GM23338 (cell line): ENCODE measurements at regions not wholly inside any gene's neighbourhood (a gene's known extent, or its start where the extent isn't known, plus 50 kb on each side); places are given as distances from the start of the nearest gene placed in this dataset.

Experiments
- ATAC-seq: fragments of 200-7000 bp; cut with Tn5 transposase; 3 replicates; pipeline ENCODE4 v1.9.1; 2020
- DNase-seq: peaks from one replicate; pipeline ENCODE4 v3.0.0-alpha.2; 2015; ENCODE audit warnings: low spot score
- H2AFZ ChIP-seq: fragments of 200-600 bp; sonication (generic); 2 replicates; pipeline ENCODE4 v1.8.0; 2016; ENCODE audit warnings: antibody characterized with exemption, mild to moderate bottlenecking, moderate library complexity
- H3F3A ChIP-seq: fragments of 200-600 bp; sonication (generic); replicated peaks from 2 replicates; pipeline ENCODE4 v1.8.0; 2017; ENCODE audit warnings: antibody characterized with exemption, mixed run types, low read depth
- H3K27ac ChIP-seq: fragments of 200-600 bp; sonication (generic); 2 replicates; pipeline ENCODE4 v1.6.1; 2016; ENCODE audit warnings: low read depth
- H3K27me3 ChIP-seq: fragments of 200-600 bp; sonication (generic); 2 replicates; pipeline ENCODE4 v1.8.0; 2016; ENCODE audit warnings: mild to moderate bottlenecking, mixed run types, moderate library complexity; ENCODE audit not compliant: insufficient read depth
- H3K36me3 ChIP-seq: fragments of 200-600 bp; sonication (generic); 2 replicates; pipeline ENCODE4 v1.8.0; 2016; ENCODE audit warnings: mild to moderate bottlenecking; ENCODE audit not compliant: insufficient read depth
- H3K4me1 ChIP-seq: fragments of 200-600 bp; sonication (generic); 2 replicates; pipeline ENCODE4 v1.8.0; 2016; ENCODE audit warnings: mild to moderate bottlenecking, moderate library complexity; ENCODE audit not compliant: insufficient read depth
- H3K4me2 ChIP-seq: fragments of 200-600 bp; sonication (generic); 2 replicates; pipeline ENCODE4 v1.7.1; 2017; ENCODE audit warnings: mixed run types
- H3K4me3 ChIP-seq: fragments of 200-600 bp; sonication (generic); 2 replicates; pipeline ENCODE4 v1.6.1; 2016; ENCODE audit warnings: mixed run types
- H3K79me2 ChIP-seq: fragments of 200-600 bp; sonication (generic); replicated peaks from 2 replicates; pipeline ENCODE4 v1.8.0; 2017; ENCODE audit warnings: mild to moderate bottlenecking; ENCODE audit not compliant: insufficient read depth
- H3K9me2 ChIP-seq: fragments of 200-600 bp; sonication (generic); 2 replicates; pipeline ENCODE4 v1.8.0; 2017; ENCODE audit not compliant: insufficient read depth
- H4K20me1 ChIP-seq: fragments of 200-600 bp; sonication (generic); replicated peaks from 2 replicates; pipeline ENCODE4 v1.8.0; 2017; ENCODE audit warnings: mild to moderate bottlenecking; ENCODE audit not compliant: insufficient read depth
- H3K27ac Mint-ChIP-seq: 2 replicates; pipeline ENCODE4 v1.8.0; 2020; ENCODE audit warnings: inconsistent platforms, mild to moderate bottlenecking, moderate library complexity, mixed read lengths
- H3K27me3 Mint-ChIP-seq: 3 replicates; pipeline ENCODE4 v1.8.0; 2022; ENCODE audit warnings: low read depth, mild to moderate bottlenecking, moderate library complexity, mixed read lengths, inconsistent platforms; ENCODE audit not compliant: insufficient read depth, poor library complexity
- H3K36me3 Mint-ChIP-seq: 3 replicates; pipeline ENCODE4 v1.8.0; 2021; ENCODE audit warnings: low read depth, mild to moderate bottlenecking, inconsistent platforms, moderate library complexity, mixed read lengths
- H3K4me1 Mint-ChIP-seq: 3 replicates; pipeline ENCODE4 v1.8.0; 2020; ENCODE audit warnings: mild to moderate bottlenecking, inconsistent platforms, mixed read lengths
- H3K4me3 Mint-ChIP-seq: 3 replicates; pipeline ENCODE4 v1.8.0; 2021; ENCODE audit warnings: moderate library complexity, mild to moderate bottlenecking, inconsistent platforms, mixed read lengths
- H3K9me3 Mint-ChIP-seq: 3 replicates; pipeline ENCODE4 v1.8.0; 2020; ENCODE audit warnings: moderate library complexity, mild to moderate bottlenecking, inconsistent platforms, mixed read lengths
- CTCF ChIP-seq, 2 experiments: fragments of 200-600 bp in 1 of 2; sonication (generic) in 1 of 2; conservative IDR thresholded peaks; 2 replicates each; pipeline versions ENCODE4 v1.5.1 to v1.6.1; 2016 to 2017; ENCODE audit warnings: antibody characterized with exemption in 2 of 2, low read depth in 2 of 2, mild to moderate bottlenecking in 2 of 2, moderate library complexity in 1 of 2
- STAT1 ChIP-seq: IDR thresholded peaks from one replicate; pipeline ENCODE4 v1.6.1; 2016; ENCODE audit warnings: antibody characterized with exemption; ENCODE audit not compliant: unreplicated experiment
- ZNF462 ChIP-seq: fragments of 250-450 bp; sonication (Bioruptor Pico); IDR thresholded peaks from 2 replicates; pipeline ENCODE4 v1.5.0; 2020; ENCODE audit warnings: mild to moderate bottlenecking, moderate library complexity
- TF ChIP-seq, protein P1 (sequence below): IDR thresholded peaks from one replicate; pipeline ENCODE4 v1.6.1; 2018; ENCODE audit warnings: antibody characterized with exemption; ENCODE audit not compliant: unreplicated experiment

GRCh38 chr16:85527767-85528297, 85.3 kb upstream of the GSE1 start (continued):
- TF ChIP-seq ZNF462 (CRISPR knock-in tag) (no peak), STAT1 (no peak)
- TF ChIP-seq, protein P1, sequence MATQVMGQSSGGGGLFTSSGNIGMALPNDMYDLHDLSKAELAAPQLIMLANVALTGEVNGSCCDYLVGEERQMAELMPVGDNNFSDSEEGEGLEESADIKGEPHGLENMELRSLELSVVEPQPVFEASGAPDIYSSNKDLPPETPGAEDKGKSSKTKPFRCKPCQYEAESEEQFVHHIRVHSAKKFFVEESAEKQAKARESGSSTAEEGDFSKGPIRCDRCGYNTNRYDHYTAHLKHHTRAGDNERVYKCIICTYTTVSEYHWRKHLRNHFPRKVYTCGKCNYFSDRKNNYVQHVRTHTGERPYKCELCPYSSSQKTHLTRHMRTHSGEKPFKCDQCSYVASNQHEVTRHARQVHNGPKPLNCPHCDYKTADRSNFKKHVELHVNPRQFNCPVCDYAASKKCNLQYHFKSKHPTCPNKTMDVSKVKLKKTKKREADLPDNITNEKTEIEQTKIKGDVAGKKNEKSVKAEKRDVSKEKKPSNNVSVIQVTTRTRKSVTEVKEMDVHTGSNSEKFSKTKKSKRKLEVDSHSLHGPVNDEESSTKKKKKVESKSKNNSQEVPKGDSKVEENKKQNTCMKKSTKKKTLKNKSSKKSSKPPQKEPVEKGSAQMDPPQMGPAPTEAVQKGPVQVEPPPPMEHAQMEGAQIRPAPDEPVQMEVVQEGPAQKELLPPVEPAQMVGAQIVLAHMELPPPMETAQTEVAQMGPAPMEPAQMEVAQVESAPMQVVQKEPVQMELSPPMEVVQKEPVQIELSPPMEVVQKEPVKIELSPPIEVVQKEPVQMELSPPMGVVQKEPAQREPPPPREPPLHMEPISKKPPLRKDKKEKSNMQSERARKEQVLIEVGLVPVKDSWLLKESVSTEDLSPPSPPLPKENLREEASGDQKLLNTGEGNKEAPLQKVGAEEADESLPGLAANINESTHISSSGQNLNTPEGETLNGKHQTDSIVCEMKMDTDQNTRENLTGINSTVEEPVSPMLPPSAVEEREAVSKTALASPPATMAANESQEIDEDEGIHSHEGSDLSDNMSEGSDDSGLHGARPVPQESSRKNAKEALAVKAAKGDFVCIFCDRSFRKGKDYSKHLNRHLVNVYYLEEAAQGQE = no peak

- DNase-seq = peak; percentile 45
- H3K27ac ChIP-seq = no peak overlapping the region
- no peaks in the 10 kb centered on the region for H3K27me3 ChIP-seq
- H3K4me1 ChIP-seq = peaks cover 9% of the 10 kb centered on the region; the same call in 1 of the 2 replicates
- H3K4me2 ChIP-seq = no peak overlapping the region
- H3K27me3 Mint-ChIP-seq = peaks cover 10% of the 10 kb centered on the region
- no peaks in the 10 kb centered on the region for H3K9me3 Mint-ChIP-seq
- no peak overlapping the region for H3K4me3 ChIP-seq
- H3K36me3 Mint-ChIP-seq = no peaks in the 10 kb centered on the region
- no peaks in the 10 kb centered on the region for H3K79me2 ChIP-seq
- TF ChIP-seq STAT1 (no peak), CTCF (conservative IDR thresholded peaks at IDR 0.05; ENCODE audit: low read depth in 2 of 2) (peak; percentile 35 to 52)
- peaks cover 6% of the 10 kb centered on the region; the same call in 1 of the 2 replicates for H3F3A ChIP-seq
- H3K27ac Mint-ChIP-seq = no peak overlapping the region
- no peaks in the 10 kb centered on the region for H4K20me1 ChIP-seq
- no peaks in the 10 kb centered on the region for H3K9me2 ChIP-seq
- ATAC-seq = no peak
- no peak overlapping the region for H3K4me3 Mint-ChIP-seq
- H3K4me1 Mint-ChIP-seq = peaks cover 41% of the 10 kb centered on the region
- no peaks in the 10 kb centered on the region for H3K36me3 ChIP-seq
- no peak overlapping the region for H2AFZ ChIP-seq
Observed at GRCh38 chr16:85528528-85529387, 84.4 kb upstream of the GSE1 start.
